ENCODE measurements at regions not wholly inside any gene's neighbourhood (a gene's known extent, or its start where the extent isn't known, plus 50 kb on each side); places are given as distances from the start of the nearest gene placed in this dataset.

DNA sequence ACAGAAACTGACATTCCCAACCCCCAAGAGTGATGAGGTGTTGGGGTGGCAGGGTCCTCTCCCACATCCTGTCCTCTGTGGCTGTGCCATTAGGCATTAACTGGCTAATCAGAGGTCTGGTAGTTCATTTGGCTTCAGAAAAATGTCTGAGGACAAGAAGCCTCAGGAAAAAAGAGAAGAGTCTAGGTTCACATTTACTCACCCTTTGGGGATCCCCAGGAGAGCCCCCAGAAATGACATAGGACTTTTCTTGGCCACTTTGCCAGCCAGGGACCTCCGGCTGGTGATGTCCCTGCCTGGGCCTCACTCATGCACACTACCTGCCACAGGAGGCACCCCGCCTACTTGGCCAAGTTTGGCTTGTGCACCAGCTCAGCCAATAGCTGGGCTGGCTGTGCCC lies 173.0 kb downstream of the RBM46 start:
- Histone ChIP-seq H3F3A (ENCODE audit: low read depth) (no peaks in the 10 kb centered on the region), H3K4me1 (peaks cover 7% of the 10 kb centered on the region), H2AFZ (replicated peaks) (no peak overlapping the region), H3K27ac (no peak overlapping the region), H3K79me2 (ENCODE audit: low read depth) (no peaks in the 10 kb centered on the region), H3K4me3 (no peak overlapping the region), H3K9ac (no peak overlapping the region), H4K20me1 (ENCODE audit: low read depth) (no peaks in the 10 kb centered on the region), H3K27me3 (no peaks in the 10 kb centered on the region), H3K36me3 (no peaks in the 10 kb centered on the region), H3K9me3 (ENCODE audit: low read depth) (peaks cover 10% of the 10 kb centered on the region), H3K4me2 (no peak overlapping the region)
- DNase-seq (ENCODE audit: low spot score) = no peak
- Mint-ChIP-seq H3K36me3 (no peaks in the 10 kb centered on the region), H3K27me3 (ENCODE audit: insufficient read depth, low read depth) (no peaks in the 10 kb centered on the region), H3K27ac (peak overlapping the region; percentile 43), H3K4me1 (peaks cover 3% of the 10 kb centered on the region), H3K4me3 (no peak overlapping the region), H3K9me3 (peaks cover 8% of the 10 kb centered on the region)
- TF ChIP-seq, protein P1, sequence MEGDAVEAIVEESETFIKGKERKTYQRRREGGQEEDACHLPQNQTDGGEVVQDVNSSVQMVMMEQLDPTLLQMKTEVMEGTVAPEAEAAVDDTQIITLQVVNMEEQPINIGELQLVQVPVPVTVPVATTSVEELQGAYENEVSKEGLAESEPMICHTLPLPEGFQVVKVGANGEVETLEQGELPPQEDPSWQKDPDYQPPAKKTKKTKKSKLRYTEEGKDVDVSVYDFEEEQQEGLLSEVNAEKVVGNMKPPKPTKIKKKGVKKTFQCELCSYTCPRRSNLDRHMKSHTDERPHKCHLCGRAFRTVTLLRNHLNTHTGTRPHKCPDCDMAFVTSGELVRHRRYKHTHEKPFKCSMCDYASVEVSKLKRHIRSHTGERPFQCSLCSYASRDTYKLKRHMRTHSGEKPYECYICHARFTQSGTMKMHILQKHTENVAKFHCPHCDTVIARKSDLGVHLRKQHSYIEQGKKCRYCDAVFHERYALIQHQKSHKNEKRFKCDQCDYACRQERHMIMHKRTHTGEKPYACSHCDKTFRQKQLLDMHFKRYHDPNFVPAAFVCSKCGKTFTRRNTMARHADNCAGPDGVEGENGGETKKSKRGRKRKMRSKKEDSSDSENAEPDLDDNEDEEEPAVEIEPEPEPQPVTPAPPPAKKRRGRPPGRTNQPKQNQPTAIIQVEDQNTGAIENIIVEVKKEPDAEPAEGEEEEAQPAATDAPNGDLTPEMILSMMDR (IDR thresholded peaks at IDR 0.05) = no peak

DNA sequence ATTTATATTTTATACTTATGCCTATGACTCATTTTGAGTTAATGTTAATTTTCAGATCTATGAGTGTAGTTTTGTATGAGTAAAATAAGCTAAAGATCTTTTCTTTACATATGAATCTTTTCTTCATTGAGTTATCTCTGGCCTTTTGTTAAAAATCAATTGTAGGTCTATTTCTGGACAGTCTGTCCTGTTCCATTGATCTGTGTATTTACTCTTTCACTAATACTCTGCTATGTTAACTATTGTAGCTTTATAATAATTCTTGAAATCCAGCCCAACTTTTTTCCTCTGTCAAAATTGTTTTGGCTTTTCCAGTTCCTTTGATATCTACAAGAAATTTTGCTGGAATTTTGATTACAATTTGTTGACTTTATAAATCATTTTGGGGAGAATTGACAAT lies 177.0 kb downstream of the RBM46 start:
- no peak for DNase-seq (ENCODE audit: low spot score)
- Mint-ChIP-seq H3K4me1 (peaks cover 3% of the 10 kb centered on the region), H3K4me3 (no peak overlapping the region), H3K27ac (no peak overlapping the region), H3K36me3 (no peaks in the 10 kb centered on the region), H3K27me3 (ENCODE audit: insufficient read depth, low read depth) (no peaks in the 10 kb centered on the region), H3K9me3 (peaks cover 2% of the 10 kb centered on the region)
- TF ChIP-seq, protein P1 (IDR thresholded peaks at IDR 0.05) = no peak
- TF ChIP-seq EZH2 (IDR thresholded peaks at IDR 0.05) = no peak
- no peak for TF ChIP-seq EZH2phosphoT487 (IDR thresholded peaks at IDR 0.05)
- no peaks in the 10 kb centered on the region for H3K79me2 ChIP-seq (ENCODE audit: low read depth)
- H3F3A ChIP-seq (ENCODE audit: low read depth) = no peaks in the 10 kb centered on the region
- H3K36me3 ChIP-seq = no peaks in the 10 kb centered on the region
- H3K27ac ChIP-seq = no peak overlapping the region
- H3K9me3 ChIP-seq (ENCODE audit: low read depth) = no peaks in the 10 kb centered on the region
- no peak overlapping the region for H3K9ac ChIP-seq
- no peak overlapping the region for H3K4me3 ChIP-seq
- H4K20me1 ChIP-seq (ENCODE audit: low read depth) = no peaks in the 10 kb centered on the region
- H2AFZ ChIP-seq (replicated peaks) = no peak overlapping the region
- H3K27me3 ChIP-seq = no peaks in the 10 kb centered on the region
- H3K4me1 ChIP-seq = peaks cover 7% of the 10 kb centered on the region
- H3K4me2 ChIP-seq = no peak overlapping the region

DNA sequence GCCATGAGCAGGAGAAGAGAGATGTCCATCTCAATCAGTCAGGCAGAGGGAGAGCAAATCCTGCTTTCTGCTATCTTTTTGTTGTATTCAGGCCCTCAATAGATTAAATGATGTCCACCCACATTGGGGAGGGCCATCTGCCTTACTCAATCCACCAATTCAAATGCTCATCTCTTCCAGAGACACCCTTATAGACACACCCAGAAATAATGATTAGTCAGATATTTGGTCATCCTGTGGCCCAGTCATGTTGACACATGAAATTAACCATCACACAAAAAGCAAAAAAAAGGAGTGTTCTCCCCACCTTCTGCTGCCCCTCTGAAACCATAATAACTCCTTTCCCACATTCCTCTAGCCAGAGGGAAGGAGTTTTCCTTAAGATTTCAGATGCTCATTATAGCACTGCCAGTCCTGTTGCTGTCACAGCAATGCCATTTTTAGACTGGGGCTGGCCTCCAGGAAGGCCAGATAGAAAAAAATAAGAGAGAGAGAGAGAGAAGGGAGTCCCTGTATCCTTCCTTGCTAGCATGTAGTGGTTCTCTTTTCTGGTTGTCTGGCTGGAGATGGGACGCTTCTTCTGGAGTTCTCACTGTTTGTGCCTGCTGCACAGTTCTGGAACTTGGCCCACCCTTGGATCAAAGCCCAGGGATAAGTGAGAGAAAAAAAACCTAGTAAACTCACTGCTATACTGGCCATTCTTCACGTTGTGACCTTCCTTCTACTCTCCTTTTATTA lies 177.7 kb downstream of the RBM46 start:
- TF ChIP-seq, protein P1 (IDR thresholded peaks at IDR 0.05) = no peak
- no peak for TF ChIP-seq EZH2 (IDR thresholded peaks at IDR 0.05)
- TF ChIP-seq EZH2phosphoT487 (IDR thresholded peaks at IDR 0.05) = no peak
- Mint-ChIP-seq H3K9me3 (peaks cover 4% of the 10 kb centered on the region), H3K27me3 (ENCODE audit: insufficient read depth, low read depth) (no peaks in the 10 kb centered on the region), H3K27ac (no peak overlapping the region), H3K4me1 (peaks cover 3% of the 10 kb centered on the region), H3K4me3 (no peak overlapping the region), H3K36me3 (no peaks in the 10 kb centered on the region)
- Histone ChIP-seq H3K9ac (no peak overlapping the region), H3K27ac (no peak overlapping the region), H3K4me3 (no peak overlapping the region), H3K79me2 (ENCODE audit: low read depth) (no peaks in the 10 kb centered on the region), H2AFZ (replicated peaks) (no peak overlapping the region), H3K27me3 (no peaks in the 10 kb centered on the region), H3K9me3 (ENCODE audit: low read depth) (no peaks in the 10 kb centered on the region), H3K4me2 (no peak overlapping the region), H3F3A (ENCODE audit: low read depth) (no peaks in the 10 kb centered on the region), H3K36me3 (no peaks in the 10 kb centered on the region), H3K4me1 (peaks cover 4% of the 10 kb centered on the region), H4K20me1 (ENCODE audit: low read depth) (no peaks in the 10 kb centered on the region)
- no peak for DNase-seq (ENCODE audit: low spot score)
